CD4-positive, alpha-beta T cell (primary cell): ENCODE measurements at regions not wholly inside any gene's neighbourhood (a gene's known extent, or its start where the extent isn't known, plus 50 kb on each side); places are given as distances from the start of the nearest gene placed in this dataset.

Experiments
- ATAC-seq: fragments of 200-7000 bp; cut with Tn5 transposase; one replicate; pipeline ENCODE4 v1.10.0; 2022; ENCODE audit warnings: mild to moderate bottlenecking; ENCODE audit not compliant: poor library complexity
- CTCF ChIA-PET: fragments of 350-600 bp; sonication (Branson Sonifier 250); formaldehyde crosslinking; loops from one replicate; lab custom pipeline; 2021; ENCODE audit warnings: antibody characterized with exemption, inconsistent platforms; lab: Charles Lee
- POLR2A ChIA-PET: fragments of 350-600 bp; sonication (Branson Sonifier 250); formaldehyde crosslinking; loops from one replicate; lab custom pipeline; 2021; ENCODE audit warnings: antibody characterized with exemption, inconsistent platforms; lab: Charles Lee
- DNase-seq, 14 experiments: peaks; one replicate each; pipeline ENCODE4 v3.0.0-alpha.2; 2013 to 2020; ENCODE audit warnings: mixed read lengths in 2 of 14
- H3K27ac ChIP-seq, 2 donors: one replicate each; pipeline versions ENCODE4 v1.5.1 to v1.7.0; 2013; ENCODE audit warnings: low read length in 2 of 2, low read depth in 1 of 2, mild to moderate bottlenecking in 1 of 2
- H3K27me3 ChIP-seq, 2 experiments: 1 replicate in 1 of 2; 2 replicates in 1 of 2; pipeline versions ENCODE4 v1.6.1 to v1.7.0; 2013; ENCODE audit warnings: low read length in 2 of 2, control low read depth in 1 of 2, mild to moderate bottlenecking in 1 of 2, moderate library complexity in 1 of 2; ENCODE audit not compliant: insufficient read depth in 2 of 2, control insufficient read depth in 1 of 2
- H3K36me3 ChIP-seq: one replicate; pipeline ENCODE4 v1.6.1; 2013; ENCODE audit warnings: low read length, control low read depth; ENCODE audit not compliant: insufficient read depth
- H3K4me1 ChIP-seq: one replicate; pipeline ENCODE4 v1.6.1; 2013; ENCODE audit warnings: low read length, control low read depth; ENCODE audit not compliant: insufficient read depth
- H3K4me3 ChIP-seq: one replicate; pipeline ENCODE4 v1.5.1; 2013; ENCODE audit warnings: mild to moderate bottlenecking, low read length, moderate library complexity
- H3K9me3 ChIP-seq, 2 experiments: 1 replicate in 1 of 2; 2 replicates in 1 of 2; pipeline versions ENCODE4 v1.6.1 to v1.7.0; 2013; ENCODE audit warnings: low read length in 2 of 2, mild to moderate bottlenecking in 2 of 2, control low read depth in 1 of 2, moderate library complexity in 1 of 2; ENCODE audit not compliant: control insufficient read depth in 1 of 2, insufficient read depth in 1 of 2
- H3K27ac Mint-ChIP-seq: one replicate; pipeline ENCODE4 v1.8.0; 2020; ENCODE audit warnings: mixed read lengths
- H3K27me3 Mint-ChIP-seq: one replicate; pipeline ENCODE4 v1.8.0; 2021; ENCODE audit warnings: mixed read lengths
- H3K36me3 Mint-ChIP-seq: one replicate; pipeline ENCODE4 v1.8.0; 2021; ENCODE audit warnings: low read depth, mixed read lengths
- H3K4me1 Mint-ChIP-seq: one replicate; pipeline ENCODE4 v1.8.0; 2021; ENCODE audit warnings: low read depth, mixed read lengths
- H3K4me3 Mint-ChIP-seq: one replicate; pipeline ENCODE4 v1.8.0; 2020; ENCODE audit warnings: mild to moderate bottlenecking, mixed read lengths
- H3K9me3 Mint-ChIP-seq: one replicate; pipeline ENCODE4 v1.8.0; 2020; ENCODE audit warnings: mixed read lengths
- CTCF ChIP-seq: fragments of 200-600 bp; IDR thresholded peaks from one replicate; pipeline ENCODE4 v1.8.0; 2022; ENCODE audit warnings: antibody characterized with exemption, mild to moderate bottlenecking
- intact Hi-C, 2 experiments: fragments of 100-400 bp; cut with DNase I in 1 of 2; cut with micrococcal nuclease in 1 of 2; formaldehyde crosslinking; loops; one replicate each; pipeline versions ENCODE4 v1.15.1 to v1.9.0; 2023 to 2025; cut with DNase I, micrococcal nuclease

GRCh38 chr5:152642880-152643279 lies 237.8 kb upstream of the NMUR2 start:
- no peak for ATAC-seq
- Mint-ChIP-seq H3K27me3 (no peaks in the 10 kb centered on the region), H3K36me3 (no peaks in the 10 kb centered on the region), H3K9me3 (peaks cover 2% of the 10 kb centered on the region), H3K4me3 (no peak overlapping the region), H3K27ac (no peak overlapping the region), H3K4me1 (no peaks in the 10 kb centered on the region)
- ChIA-PET CTCF (no interaction called here), POLR2A (no interaction called here)
- no peak for DNase-seq
- H3K27ac ChIP-seq, result no peak overlapping the region
- no peaks in the 10 kb centered on the region for H3K9me3 ChIP-seq
- TF ChIP-seq CTCF, result no peak
- intact Hi-C loops, result no loop called here
- H3K36me3 ChIP-seq, result no peaks in the 10 kb centered on the region
- no peaks in the 10 kb centered on the region for H3K4me1 ChIP-seq
- H3K4me3 ChIP-seq, result no peak overlapping the region
- H3K27me3 ChIP-seq, result no peaks in the 10 kb centered on the region

GRCh38 chr5:152644029-152644728 lies 239.1 kb upstream of the NMUR2 start:
- no peaks in the 10 kb centered on the region for H3K4me1 ChIP-seq
- ATAC-seq (no peak), DNase-seq (no peak)
- Mint-ChIP-seq H3K27me3 (no peaks in the 10 kb centered on the region), H3K27ac (no peak overlapping the region), H3K36me3 (no peaks in the 10 kb centered on the region), H3K9me3 (peaks cover 4% of the 10 kb centered on the region), H3K4me3 (no peak overlapping the region), H3K4me1 (no peaks in the 10 kb centered on the region)
- no peak overlapping the region for H3K27ac ChIP-seq
- TF ChIP-seq CTCF, result no peak
- H3K9me3 ChIP-seq, result no peaks in the 10 kb centered on the region
- POLR2A ChIA-PET, result no interaction called here
- no peaks in the 10 kb centered on the region for H3K36me3 ChIP-seq
- intact Hi-C loops, result no loop called here
- H3K4me3 ChIP-seq, result no peak overlapping the region
- H3K27me3 ChIP-seq, result no peaks in the 10 kb centered on the region
- CTCF ChIA-PET, result no interaction called here

GRCh38 chr5:152649609-152650008 lies 244.5 kb upstream of the NMUR2 start:
- Mint-ChIP-seq H3K27ac (no peak overlapping the region), H3K27me3 (no peaks in the 10 kb centered on the region), H3K36me3 (no peaks in the 10 kb centered on the region), H3K4me3 (no peak overlapping the region), H3K9me3 (peaks cover 4% of the 10 kb centered on the region), H3K4me1 (no peaks in the 10 kb centered on the region)
- H3K4me3 ChIP-seq, result no peak overlapping the region
- POLR2A ChIA-PET, result no interaction called here
- intact Hi-C loops, result no loop called here
- H3K36me3 ChIP-seq, result no peaks in the 10 kb centered on the region
- H3K27me3 ChIP-seq, result no peaks in the 10 kb centered on the region
- DNase-seq (no peak), ATAC-seq (no peak)
- no peak overlapping the region for H3K27ac ChIP-seq
- no peaks in the 10 kb centered on the region for H3K9me3 ChIP-seq
- no peak for TF ChIP-seq CTCF
- CTCF ChIA-PET, result no interaction called here
- H3K4me1 ChIP-seq, result no peaks in the 10 kb centered on the region
